22Rv1 (cell line): ENCODE measurements at regions not wholly inside any gene's neighbourhood (a gene's known extent, or its start where the extent isn't known, plus 50 kb on each side); places are given as distances from the start of the nearest gene placed in this dataset.

Experiments
- H3K27ac ChIP-seq: fragments of 450-650 bp; 2 replicates; pipeline ENCODE4 v1.5.1; 2017
- ZFX ChIP-seq: fragments of 450-650 bp; IDR thresholded peaks from 2 replicates; pipeline ENCODE4 v1.6.1; 2017; ENCODE audit warnings: antibody characterized with exemption, borderline replicate concordance
- TF ChIP-seq, protein P1 (sequence below): fragments of 450-650 bp; IDR thresholded peaks from 2 replicates; pipeline ENCODE4 v1.5.1; 2017; ENCODE audit warnings: mild to moderate bottlenecking

DNA sequence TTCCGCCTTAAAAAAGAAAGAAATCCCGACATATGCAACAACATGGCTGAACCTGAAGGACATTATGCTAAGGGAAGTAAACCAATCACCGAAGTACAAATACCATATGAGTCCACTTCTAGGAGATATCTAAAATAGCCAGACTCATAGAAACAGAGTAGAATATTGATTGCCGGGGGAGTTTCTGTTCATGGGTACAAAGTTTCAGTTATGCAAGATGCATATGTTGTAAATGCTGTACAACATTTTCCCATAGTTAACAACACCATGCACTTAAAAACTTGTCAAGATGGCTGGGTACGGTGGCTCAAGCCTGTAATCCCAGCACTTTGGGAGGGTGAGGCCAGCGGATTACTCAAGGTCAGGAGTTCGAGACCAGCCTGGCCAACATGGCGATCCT lies 251.5 kb upstream of the EEF2KMT start:
- H3K27ac ChIP-seq: no peak overlapping the region
- TF ChIP-seq ZFX: no peak
- TF ChIP-seq, protein P1, sequence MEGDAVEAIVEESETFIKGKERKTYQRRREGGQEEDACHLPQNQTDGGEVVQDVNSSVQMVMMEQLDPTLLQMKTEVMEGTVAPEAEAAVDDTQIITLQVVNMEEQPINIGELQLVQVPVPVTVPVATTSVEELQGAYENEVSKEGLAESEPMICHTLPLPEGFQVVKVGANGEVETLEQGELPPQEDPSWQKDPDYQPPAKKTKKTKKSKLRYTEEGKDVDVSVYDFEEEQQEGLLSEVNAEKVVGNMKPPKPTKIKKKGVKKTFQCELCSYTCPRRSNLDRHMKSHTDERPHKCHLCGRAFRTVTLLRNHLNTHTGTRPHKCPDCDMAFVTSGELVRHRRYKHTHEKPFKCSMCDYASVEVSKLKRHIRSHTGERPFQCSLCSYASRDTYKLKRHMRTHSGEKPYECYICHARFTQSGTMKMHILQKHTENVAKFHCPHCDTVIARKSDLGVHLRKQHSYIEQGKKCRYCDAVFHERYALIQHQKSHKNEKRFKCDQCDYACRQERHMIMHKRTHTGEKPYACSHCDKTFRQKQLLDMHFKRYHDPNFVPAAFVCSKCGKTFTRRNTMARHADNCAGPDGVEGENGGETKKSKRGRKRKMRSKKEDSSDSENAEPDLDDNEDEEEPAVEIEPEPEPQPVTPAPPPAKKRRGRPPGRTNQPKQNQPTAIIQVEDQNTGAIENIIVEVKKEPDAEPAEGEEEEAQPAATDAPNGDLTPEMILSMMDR: no peak

- no peak for TF ChIP-seq ZFX
- TF ChIP-seq, protein P1: no peak
- no peak overlapping the region for H3K27ac ChIP-seq
Measured at GRCh38 chr16:5347561-5347960, 250.0 kb upstream of the EEF2KMT start.

GRCh38 chr16:5336941-5337340 lies 239.3 kb upstream of the EEF2KMT start:
- no peak overlapping the region for H3K27ac ChIP-seq
- TF ChIP-seq ZFX: no peak
- TF ChIP-seq, protein P1: no peak

DNA sequence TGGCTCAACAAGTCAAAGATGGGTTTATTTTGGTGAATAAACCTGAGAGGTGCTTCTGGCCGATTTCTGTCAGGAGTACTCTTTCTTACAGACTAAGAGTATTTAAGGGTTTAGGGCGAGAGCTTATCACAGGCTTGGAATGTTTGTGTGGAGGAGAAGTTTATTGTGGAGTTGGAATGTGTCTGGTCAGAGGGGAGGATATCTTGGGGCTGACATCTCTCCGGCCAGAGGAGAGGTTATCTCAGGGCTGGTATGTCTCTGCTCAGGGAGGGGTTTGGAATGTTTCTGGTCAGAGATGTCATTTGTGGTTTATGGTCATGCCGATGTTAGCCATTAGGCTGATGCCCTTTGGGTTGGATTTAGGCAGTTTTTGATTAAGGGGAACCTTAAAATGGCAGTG lies 236.4 kb upstream of the EEF2KMT start:
- TF ChIP-seq, protein P1: no peak
- no peak for TF ChIP-seq ZFX
- H3K27ac ChIP-seq: no peak overlapping the region

- TF ChIP-seq, protein P1: no peak
- no peak for TF ChIP-seq ZFX
- no peak overlapping the region for H3K27ac ChIP-seq
Measured at GRCh38 chr16:5333126-5333525, 235.5 kb upstream of the EEF2KMT start.

- no peak overlapping the region for H3K27ac ChIP-seq
- TF ChIP-seq, protein P1: no peak
- TF ChIP-seq ZFX: no peak
Measured at GRCh38 chr16:5330058-5330457, 232.5 kb upstream of the EEF2KMT start.

- no peak for TF ChIP-seq ZFX
- TF ChIP-seq, protein P1: no peak
- H3K27ac ChIP-seq: no peak overlapping the region
Measured at GRCh38 chr16:5328546-5328945, 231.0 kb upstream of the EEF2KMT start.
